OCI-LY1 (cell line): ENCODE measurements at regions not wholly inside any gene's neighbourhood (a gene's known extent, or its start where the extent isn't known, plus 50 kb on each side); places are given as distances from the start of the nearest gene placed in this dataset.

Source experiments
- H2AFZ ChIP-seq: fragments of 200-600 bp; sonication (generic), shearing (Covaris generic); 2 replicates; pipeline ENCODE4 v1.6.0; 2014; ENCODE audit warnings: antibody characterized with exemption, mild to moderate bottlenecking, low read length
- H3F3A ChIP-seq: fragments of 200-600 bp; sonication (generic), shearing (Covaris generic); 2 replicates; pipeline ENCODE4 v1.6.0; 2014; ENCODE audit warnings: mild to moderate bottlenecking, antibody characterized with exemption, low read length, moderate library complexity; ENCODE audit not compliant: insufficient read depth
- H3K27ac ChIP-seq: fragments of 200-600 bp; sonication (generic); 2 replicates; pipeline ENCODE4 v1.5.1; 2014; ENCODE audit warnings: low read length, mixed run types, mild to moderate bottlenecking, low read depth; ENCODE audit not compliant: poor library complexity, severe bottlenecking
- H3K27me3 ChIP-seq: fragments of 200-600 bp; sonication (generic); 2 replicates; pipeline ENCODE4 v1.6.0; 2014; ENCODE audit warnings: antibody characterized with exemption, mild to moderate bottlenecking, low read length, moderate library complexity; ENCODE audit not compliant: insufficient read depth
- H3K36me3 ChIP-seq: fragments of 200-600 bp; sonication (generic); 2 replicates; pipeline ENCODE4 v1.6.1; 2014; ENCODE audit warnings: mild to moderate bottlenecking, antibody characterized with exemption, low read length, moderate library complexity, mixed read lengths; ENCODE audit not compliant: insufficient read depth
- H3K4me1 ChIP-seq: fragments of 200-600 bp; sonication (generic); 2 replicates; pipeline ENCODE4 v1.5.1; 2014; ENCODE audit warnings: mild to moderate bottlenecking, low read length, moderate library complexity; ENCODE audit not compliant: insufficient read depth, severe bottlenecking
- H3K4me2 ChIP-seq: fragments of 200-600 bp; sonication (generic), shearing (Covaris generic); 2 replicates; pipeline ENCODE4 v1.6.1; 2014; ENCODE audit warnings: low read length
- H3K4me3 ChIP-seq: fragments of 200-600 bp; sonication (generic); 2 replicates; pipeline ENCODE4 v1.5.1; 2014; ENCODE audit warnings: low read length, low read depth, mild to moderate bottlenecking, mixed read lengths; ENCODE audit not compliant: poor library complexity, severe bottlenecking
- H3K79me2 ChIP-seq: fragments of 200-600 bp; shearing (Covaris generic); 2 replicates; pipeline ENCODE4 v1.6.1; 2016; ENCODE audit warnings: mixed run types, low read length, mixed read lengths; ENCODE audit not compliant: insufficient read depth
- H3K9ac ChIP-seq: fragments of 200-600 bp; sonication (generic), shearing (Covaris generic); 2 replicates; pipeline ENCODE4 v1.6.1; 2014; ENCODE audit warnings: mild to moderate bottlenecking, low read length, mixed read lengths
- H3K9me2 ChIP-seq: fragments of 200-600 bp; sonication (generic), shearing (Covaris generic); 2 replicates; pipeline ENCODE4 v1.6.1; 2014; ENCODE audit warnings: low read depth, mild to moderate bottlenecking, low read length, mixed read lengths
- H3K9me3 ChIP-seq: fragments of 200-600 bp; shearing (Covaris generic); 2 replicates; pipeline ENCODE4 v1.6.1; 2014; ENCODE audit warnings: low read length, mixed read lengths
- H4K20me1 ChIP-seq: fragments of 200-600 bp; sonication (generic), shearing (Covaris generic); 2 replicates; pipeline ENCODE4 v1.6.0; 2016; ENCODE audit warnings: mild to moderate bottlenecking, low read length; ENCODE audit not compliant: insufficient read depth
- CTCF ChIP-seq: fragments of 200-600 bp; sonication (generic), shearing (Covaris generic); IDR thresholded peaks from 2 replicates; pipeline ENCODE4 v1.5.1; 2017; ENCODE audit warnings: mild to moderate bottlenecking, antibody characterized with exemption, low read length, moderate library complexity, mixed read lengths
- EZH2 ChIP-seq: fragments of 200-600 bp; sonication (generic), shearing (Covaris generic); IDR thresholded peaks from 2 replicates; pipeline ENCODE4 v1.8.0; 2017; ENCODE audit warnings: borderline replicate concordance, mixed run types, mild to moderate bottlenecking, antibody characterized with exemption, low read length, moderate library complexity, mixed read lengths

DNA sequence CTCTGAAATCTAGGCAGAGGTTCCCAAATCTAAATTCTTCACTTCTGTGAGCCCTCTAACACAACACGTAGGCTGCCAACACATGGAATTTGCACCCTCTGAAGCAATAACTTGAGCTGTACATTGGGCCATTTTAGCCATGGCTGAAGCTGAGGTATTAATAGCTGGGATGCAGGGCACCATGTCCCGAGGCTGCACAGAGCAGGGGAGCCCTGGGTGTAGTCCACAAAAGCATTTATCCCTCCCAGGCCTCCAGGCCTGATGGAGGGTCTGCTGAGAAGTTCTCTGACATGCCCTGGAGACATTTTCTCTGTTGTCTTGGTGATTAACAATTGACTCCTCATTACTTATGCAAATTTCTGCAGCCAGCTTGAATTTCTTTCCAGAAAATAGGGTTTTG is 127.9 kb downstream of the PABPC4L start:
- H3K9ac ChIP-seq = no peak overlapping the region
- H2AFZ ChIP-seq = no peak overlapping the region
- H3K36me3 ChIP-seq = no peaks in the 10 kb centered on the region
- no peaks in the 10 kb centered on the region for H3K9me2 ChIP-seq
- H3F3A ChIP-seq = no peaks in the 10 kb centered on the region
- peaks cover 7% of the 10 kb centered on the region for H3K4me1 ChIP-seq
- H3K27me3 ChIP-seq = no peaks in the 10 kb centered on the region
- TF ChIP-seq CTCF (no peak), EZH2 (no peak)
- no peak overlapping the region for H3K27ac ChIP-seq
- H3K4me2 ChIP-seq = no peak overlapping the region
- H4K20me1 ChIP-seq = no peaks in the 10 kb centered on the region
- H3K79me2 ChIP-seq = no peaks in the 10 kb centered on the region
- no peaks in the 10 kb centered on the region; the same call in 1 of the 2 replicates for H3K9me3 ChIP-seq
- no peak overlapping the region for H3K4me3 ChIP-seq

- Histone ChIP-seq H3K4me2 (no peak overlapping the region), H3K27me3 (no peaks in the 10 kb centered on the region), H3F3A (no peaks in the 10 kb centered on the region), H3K9ac (no peak overlapping the region), H3K27ac (no peak overlapping the region), H3K4me1 (no peaks in the 10 kb centered on the region), H3K79me2 (no peaks in the 10 kb centered on the region), H2AFZ (no peak overlapping the region), H3K9me2 (no peaks in the 10 kb centered on the region), H4K20me1 (no peaks in the 10 kb centered on the region), H3K36me3 (no peaks in the 10 kb centered on the region), H3K9me3 (no peaks in the 10 kb centered on the region; the same call in 1 of the 2 replicates), H3K4me3 (no peak overlapping the region)
- TF ChIP-seq CTCF (no peak), EZH2 (no peak)
These were observed 129.5 kb downstream of the PABPC4L start for GRCh38 chr4:134072137-134072536.

- H3K36me3 ChIP-seq = no peaks in the 10 kb centered on the region
- no peaks in the 10 kb centered on the region for H4K20me1 ChIP-seq
- no peak overlapping the region for H3K4me2 ChIP-seq
- no peaks in the 10 kb centered on the region for H3K27me3 ChIP-seq
- no peak overlapping the region for H3K4me3 ChIP-seq
- H3K9me2 ChIP-seq = no peaks in the 10 kb centered on the region
- no peak overlapping the region for H3K27ac ChIP-seq
- H3K9me3 ChIP-seq = no peaks in the 10 kb centered on the region; the same call in 1 of the 2 replicates
- no peaks in the 10 kb centered on the region for H3F3A ChIP-seq
- H3K4me1 ChIP-seq = no peaks in the 10 kb centered on the region
- no peaks in the 10 kb centered on the region for H3K79me2 ChIP-seq
- TF ChIP-seq CTCF (no peak), EZH2 (no peak)
- H3K9ac ChIP-seq = no peak overlapping the region
- H2AFZ ChIP-seq = no peak overlapping the region
These were observed 131.4 kb downstream of the PABPC4L start for GRCh38 chr4:134070174-134070573.
